ENCODE measurements at regions not wholly inside any gene's neighbourhood (a gene's known extent, or its start where the extent isn't known, plus 50 kb on each side); places are given as distances from the start of the nearest gene placed in this dataset.
"Not testable (repeated sequence)": the region's sequence is repeated elsewhere in the genome, so short reads cannot be mapped to it uniquely, and the experiment has no call there.

- DNase-seq, result no peak
Observed at GRCh38 chr3:77707281-77707680, 667.4 kb downstream of the ROBO2 start.

GRCh38 chr3:77709155-77709554, 669.3 kb downstream of the ROBO2 start:
- no peak for DNase-seq

- no peak for DNase-seq
Observed at GRCh38 chr3:77718311-77718710, 678.4 kb downstream of the ROBO2 start.

GRCh38 chr3:77720460-77720971, 680.6 kb downstream of the ROBO2 start:
- no peak for DNase-seq

GRCh38 chr3:77726517-77726916, 686.6 kb downstream of the ROBO2 start:
- no peak for DNase-seq

- no peak for DNase-seq
Observed at GRCh38 chr3:77746048-77746447, 706.1 kb downstream of the ROBO2 start.

GRCh38 chr3:77746892-77747291, 707.0 kb downstream of the ROBO2 start:
- no peak for DNase-seq

- DNase-seq, result not testable (repeated sequence)
Observed at GRCh38 chr3:77756397-77756975, 716.6 kb downstream of the ROBO2 start.

GRCh38 chr3:77772459-77772858, 732.6 kb downstream of the ROBO2 start:
- no peak for DNase-seq

- DNase-seq, result no peak
Observed at GRCh38 chr3:77773084-77773483, 733.2 kb downstream of the ROBO2 start.

GRCh38 chr3:77780278-77780996, 740.5 kb downstream of the ROBO2 start:
- no peak for DNase-seq

GRCh38 chr3:77786216-77786615, 746.3 kb downstream of the ROBO2 start:
- no peak for DNase-seq

- DNase-seq, result no peak
Observed at GRCh38 chr3:77795013-77795412, 755.1 kb downstream of the ROBO2 start.

- DNase-seq, result peak; percentile 50
Observed at GRCh38 chr3:77799278-77799677, 759.4 kb downstream of the ROBO2 start.

- DNase-seq, result no peak
Observed at GRCh38 chr3:77800893-77801292, 761.0 kb downstream of the ROBO2 start.

- DNase-seq, result no peak
Observed at GRCh38 chr3:77807312-77807711, 767.4 kb downstream of the ROBO2 start.

GRCh38 chr3:77814845-77815244, 774.9 kb downstream of the ROBO2 start:
- DNase-seq, result no peak

- no peak for DNase-seq
Observed at GRCh38 chr3:77815467-77815866, 775.6 kb downstream of the ROBO2 start.

GRCh38 chr3:77816366-77816765, 776.5 kb downstream of the ROBO2 start:
- no peak for DNase-seq

- DNase-seq, result no peak
Observed at GRCh38 chr3:77825001-77825827, 785.3 kb downstream of the ROBO2 start.

GRCh38 chr3:77835921-77836320, 796.0 kb downstream of the ROBO2 start:
- no peak for DNase-seq

GRCh38 chr3:77837456-77838025, 797.6 kb downstream of the ROBO2 start:
- DNase-seq, result no peak

- DNase-seq, result no peak
Observed at GRCh38 chr3:77859156-77859555, 819.3 kb downstream of the ROBO2 start.
